IMR-90 (cell line): ENCODE measurements at regions not wholly inside any gene's neighbourhood (a gene's known extent, or its start where the extent isn't known, plus 50 kb on each side); places are given as distances from the start of the nearest gene placed in this dataset.

ENCODE experiments used
- ATAC-seq: fragments of 200-7000 bp; cut with Tn5 transposase; 2 replicates; pipeline ENCODE4 v1.9.1; 2020; ENCODE audit warnings: low read depth, mild to moderate bottlenecking, moderate library complexity
- BruUV-seq: library from RNA; stranded (reverse); fragments of 400-500 nt; replicated peaks from 2 replicates; lab custom pipeline; 2021; lab: Mats Ljungman, UMichigan
- CTCF ChIA-PET: fragments of 300-600 bp; formaldehyde crosslinking; extraction: SDS; loops from one replicate; lab custom pipeline; 2021; ENCODE audit warnings: antibody characterized with exemption; lab: Yijun Ruan, JAX
- POLR2A ChIA-PET: fragments of 300-600 bp; sonication (Branson Sonifier 250); formaldehyde crosslinking; loops from one replicate; lab custom pipeline; 2022; ENCODE audit warnings: antibody characterized with exemption; ENCODE audit not compliant: unreplicated experiment; lab: Charles Lee
- DNase-seq: peaks from one replicate; pipeline ENCODE4 v3.0.0; 2013
- H2AFZ ChIP-seq: replicated peaks from 2 replicates; pipeline ENCODE3; 2013; ENCODE audit warnings: low read length, mild to moderate bottlenecking; ENCODE audit not compliant: poor library complexity
- H2AK5ac ChIP-seq: 2 replicates; pipeline ENCODE4 v1.6.1; 2013; ENCODE audit warnings: low read depth, low read length, inconsistent platforms
- H2AK9ac ChIP-seq: replicated peaks from 2 replicates; pipeline ENCODE3; 2013; ENCODE audit warnings: mild to moderate bottlenecking, low read depth, low read length, moderate library complexity; ENCODE audit not compliant: poor library complexity
- H2BK120ac ChIP-seq: 2 replicates; pipeline ENCODE4 v1.6.1; 2013; ENCODE audit warnings: low read depth, low read length, inconsistent platforms
- H2BK15ac ChIP-seq: 3 replicates; pipeline ENCODE4 v1.6.1; 2013; ENCODE audit warnings: low read depth, low read length, inconsistent platforms
- H2BK20ac ChIP-seq: 2 replicates; pipeline ENCODE4 v1.6.1; 2013; ENCODE audit warnings: low read depth, mild to moderate bottlenecking, inconsistent platforms, low read length, moderate library complexity
- H2BK5ac ChIP-seq: 2 replicates; pipeline ENCODE4 v1.6.1; 2013; ENCODE audit warnings: mild to moderate bottlenecking, low read depth, low read length, inconsistent platforms; ENCODE audit not compliant: poor library complexity, severe bottlenecking
- H3K14ac ChIP-seq: replicated peaks from 2 replicates; pipeline ENCODE4 v1.6.1; 2013; ENCODE audit warnings: low read depth, low read length, inconsistent platforms
- H3K18ac ChIP-seq: 2 replicates; pipeline ENCODE4 v1.6.1; 2013; ENCODE audit warnings: low read depth, low read length, control low read depth
- H3K23ac ChIP-seq: 2 replicates; pipeline ENCODE4 v1.6.1; 2013; ENCODE audit warnings: low read depth, low read length, inconsistent platforms
- H3K27ac ChIP-seq: 2 replicates; pipeline ENCODE4 v1.5.1; 2013; ENCODE audit warnings: mild to moderate bottlenecking, control low read depth, low read length; ENCODE audit not compliant: insufficient read depth
- H3K27me3 ChIP-seq: 2 replicates; pipeline ENCODE4 v1.6.1; 2013; ENCODE audit warnings: low read length; ENCODE audit not compliant: control insufficient read depth, insufficient read depth
- H3K36me3 ChIP-seq: 2 replicates; pipeline ENCODE4 v1.6.1; 2013; ENCODE audit warnings: low read length, mixed read lengths; ENCODE audit not compliant: control insufficient read depth, insufficient read depth
- H3K4ac ChIP-seq: 2 replicates; pipeline ENCODE4 v1.6.1; 2013; ENCODE audit warnings: low read depth, low read length, inconsistent platforms
- H3K4me1 ChIP-seq: 2 replicates; pipeline ENCODE4 v1.6.1; 2013; ENCODE audit warnings: low read length, mixed read lengths; ENCODE audit not compliant: control insufficient read depth, insufficient read depth
- H3K4me2 ChIP-seq: 2 replicates; pipeline ENCODE4 v1.6.1; 2013; ENCODE audit warnings: low read depth, mild to moderate bottlenecking, control low read depth, low read length, moderate library complexity
- H3K4me3 ChIP-seq: 2 replicates; pipeline ENCODE4 v1.5.1; 2013; ENCODE audit warnings: low read depth, mild to moderate bottlenecking, control low read depth, low read length, moderate library complexity; ENCODE audit not compliant: insufficient read depth
- H3K56ac ChIP-seq: 2 replicates; pipeline ENCODE4 v1.6.1; 2013; ENCODE audit warnings: low read length, inconsistent platforms; ENCODE audit not compliant: insufficient read depth; ENCODE audit errors: extremely low read depth
- H3K79me1 ChIP-seq, 2 experiments: 2 replicates each; pipeline ENCODE4 v1.6.1; 2013; ENCODE audit warnings: low read length in 2 of 2, inconsistent platforms in 1 of 2, low read depth in 1 of 2
- H3K9ac ChIP-seq: 2 replicates; pipeline ENCODE4 v1.6.1; 2013; ENCODE audit warnings: low read depth, low read length, control low read depth
- H3K9me1 ChIP-seq: 2 replicates; pipeline ENCODE4 v1.6.1; 2013; ENCODE audit warnings: low read length, inconsistent platforms; ENCODE audit not compliant: insufficient read depth
- H3K9me3 ChIP-seq: 2 replicates; pipeline ENCODE4 v1.6.1; 2013; ENCODE audit warnings: low read length; ENCODE audit not compliant: control insufficient read depth, insufficient read depth
- H4K20me1 ChIP-seq: 2 replicates; pipeline ENCODE4 v1.6.1; 2013; ENCODE audit warnings: low read length, inconsistent platforms; ENCODE audit not compliant: insufficient read depth
- H4K5ac ChIP-seq: 2 replicates; pipeline ENCODE4 v1.6.1; 2013; ENCODE audit warnings: mild to moderate bottlenecking, low read depth, low read length, control low read depth
- H4K8ac ChIP-seq, 2 experiments: 2 replicates each; pipeline ENCODE4 v1.6.1; 2013; ENCODE audit warnings: low read depth in 2 of 2, low read length in 2 of 2, control low read depth in 1 of 2, inconsistent platforms in 1 of 2
- H4K91ac ChIP-seq: 2 replicates; pipeline ENCODE4 v1.6.1; 2013; ENCODE audit warnings: low read depth, low read length, inconsistent platforms; ENCODE audit not compliant: insufficient read depth
- BHLHE40 ChIP-seq: fragments of 150-350 bp; IDR thresholded peaks from 2 replicates; pipeline ENCODE4 v1.6.1; 2016; ENCODE audit warnings: mild to moderate bottlenecking, low read depth, low read length
- CEBPB ChIP-seq: IDR thresholded peaks from 2 replicates; pipeline ENCODE4 v1.6.1; 2012; ENCODE audit warnings: low read depth, low read length, improper control_type of control experiment
- CHD1 ChIP-seq: IDR thresholded peaks from 2 replicates; pipeline ENCODE4 v1.6.1; 2012; ENCODE audit warnings: low read depth, low read length, improper control_type of control experiment
- CTCF ChIP-seq: conservative IDR thresholded peaks from 2 replicates; pipeline ENCODE4 v1.5.1; 2012; ENCODE audit warnings: mild to moderate bottlenecking, low read depth, low read length, improper control_type of control experiment
- FOS ChIP-seq: fragments of 150-350 bp; IDR thresholded peaks from 2 replicates; pipeline ENCODE4 v1.6.1; 2016; ENCODE audit warnings: low read depth, low read length
- MAFK ChIP-seq: IDR thresholded peaks from 2 replicates; pipeline ENCODE4 v1.6.1; 2012; ENCODE audit warnings: low read depth, low read length, improper control_type of control experiment
- MAZ ChIP-seq: IDR thresholded peaks from 2 replicates; pipeline ENCODE4 v1.6.1; 2012; ENCODE audit warnings: low read depth, mild to moderate bottlenecking, low read length, improper control_type of control experiment, moderate library complexity, borderline replicate concordance
- MXI1 ChIP-seq: IDR thresholded peaks from 2 replicates; pipeline ENCODE4 v1.6.1; 2012; ENCODE audit warnings: low read depth, mild to moderate bottlenecking, low read length, moderate library complexity, borderline replicate concordance
- NFE2L2 ChIP-seq: fragments of 150-350 bp; IDR thresholded peaks from 2 replicates; pipeline ENCODE4 v1.6.1; 2016; ENCODE audit warnings: low read depth, mild to moderate bottlenecking, low read length
- POLR2A ChIP-seq: IDR thresholded peaks from 2 replicates; pipeline ENCODE4 v1.6.1; 2012; ENCODE audit warnings: mild to moderate bottlenecking, low read depth, low read length
- RAD21 ChIP-seq: IDR thresholded peaks from 2 replicates; pipeline ENCODE4 v1.6.1; 2012; ENCODE audit warnings: low read length, improper control_type of control experiment
- RCOR1 ChIP-seq: IDR thresholded peaks from 2 replicates; pipeline ENCODE4 v1.6.1; 2012; ENCODE audit warnings: mild to moderate bottlenecking, low read length, improper control_type of control experiment; ENCODE audit not compliant: insufficient replicate concordance
- RFX5 ChIP-seq: IDR thresholded peaks from 2 replicates; pipeline ENCODE4 v1.8.0; 2012; ENCODE audit warnings: low read depth, mild to moderate bottlenecking, low read length, moderate library complexity
- SMC3 ChIP-seq: fragments of 150-350 bp; IDR thresholded peaks from 2 replicates; pipeline ENCODE4 v1.6.1; 2016; ENCODE audit warnings: low read depth, mild to moderate bottlenecking, antibody characterized with exemption, low read length, moderate library complexity
- WGBS, 2 experiments: methylation state at CpG; one replicate each; pipeline versions ENCODE4 v1.1.5 to v1.1.7; 2013; ENCODE audit warnings: missing lambda C conversion rate in 2 of 2; ENCODE audit not compliant: insufficient read length in 1 of 2; ENCODE audit errors: extremely low coverage in 2 of 2; 5-methylcytosine and 5-hydroxymethylcytosine counted together
- dilution Hi-C: fragments of 300-500 bp; cut with HindIII; formaldehyde crosslinking; loops from one replicate; pipeline ENCODE4 v1.14.3; 2018; ENCODE audit warnings: low sequenced_read_pairs; ENCODE audit not compliant: unreplicated experiment
- in situ Hi-C: fragments of 300-500 bp; cut with MboI; formaldehyde crosslinking; loops from 3 replicates; pipeline ENCODE4 v1.14.3; 2019; ENCODE audit warnings: low sequenced_read_pairs, inconsistent platforms, mixed read lengths
- intact Hi-C: fragments of 100-400 bp; cut with micrococcal nuclease; formaldehyde crosslinking; loops from 2 replicates; pipeline ENCODE4 v1.10.0; 2022
- TF ChIP-seq, protein P1 (sequence below): fragments of 150-350 bp; IDR thresholded peaks from 2 replicates; pipeline ENCODE4 v1.6.1; 2017; ENCODE audit warnings: mild to moderate bottlenecking, antibody characterized with exemption, low read length, low read depth
- TF ChIP-seq, protein P2 (sequence below): fragments of 150-350 bp; IDR thresholded peaks from 2 replicates; pipeline ENCODE4 v1.6.1; 2016; ENCODE audit warnings: low read depth, mild to moderate bottlenecking, low read length, moderate library complexity, borderline replicate concordance

- no peak overlapping the region for H3K23ac ChIP-seq
- H3K27me3 ChIP-seq: no peaks in the 10 kb centered on the region
- ChIA-PET POLR2A (no interaction called here), CTCF (interaction anchor here (0.7 kb wide), 1 partner anchor 1476 kb away, joined by 6 read pairs; no protein-coding TSS in a partner anchor)
- H3K27ac ChIP-seq: no peak overlapping the region
- H2AFZ ChIP-seq: no peak overlapping the region
- no peak overlapping the region for H4K5ac ChIP-seq
- no peak overlapping the region for H3K4me3 ChIP-seq
- H2BK20ac ChIP-seq: no peak overlapping the region
- no peak overlapping the region for H3K56ac ChIP-seq
- H3K14ac ChIP-seq: no peak overlapping the region
- H3K4me2 ChIP-seq: no peak overlapping the region
- no peak overlapping the region for H2BK15ac ChIP-seq
- TF ChIP-seq POLR2A (no peak), CHD1 (no peak), RFX5 (no peak), CTCF (no peak), MAFK (no peak), CEBPB (no peak), SMC3 (no peak), BHLHE40 (no peak), FOS (no peak), MXI1 (no peak), MAZ (no peak), RAD21 (no peak), NFE2L2 (no peak), RCOR1 (no peak)
- TF ChIP-seq, protein P1, sequence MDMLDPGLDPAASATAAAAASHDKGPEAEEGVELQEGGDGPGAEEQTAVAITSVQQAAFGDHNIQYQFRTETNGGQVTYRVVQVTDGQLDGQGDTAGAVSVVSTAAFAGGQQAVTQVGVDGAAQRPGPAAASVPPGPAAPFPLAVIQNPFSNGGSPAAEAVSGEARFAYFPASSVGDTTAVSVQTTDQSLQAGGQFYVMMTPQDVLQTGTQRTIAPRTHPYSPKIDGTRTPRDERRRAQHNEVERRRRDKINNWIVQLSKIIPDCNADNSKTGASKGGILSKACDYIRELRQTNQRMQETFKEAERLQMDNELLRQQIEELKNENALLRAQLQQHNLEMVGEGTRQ: no peak
- TF ChIP-seq, protein P2, sequence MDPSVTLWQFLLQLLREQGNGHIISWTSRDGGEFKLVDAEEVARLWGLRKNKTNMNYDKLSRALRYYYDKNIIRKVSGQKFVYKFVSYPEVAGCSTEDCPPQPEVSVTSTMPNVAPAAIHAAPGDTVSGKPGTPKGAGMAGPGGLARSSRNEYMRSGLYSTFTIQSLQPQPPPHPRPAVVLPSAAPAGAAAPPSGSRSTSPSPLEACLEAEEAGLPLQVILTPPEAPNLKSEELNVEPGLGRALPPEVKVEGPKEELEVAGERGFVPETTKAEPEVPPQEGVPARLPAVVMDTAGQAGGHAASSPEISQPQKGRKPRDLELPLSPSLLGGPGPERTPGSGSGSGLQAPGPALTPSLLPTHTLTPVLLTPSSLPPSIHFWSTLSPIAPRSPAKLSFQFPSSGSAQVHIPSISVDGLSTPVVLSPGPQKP: no peak
- H3K9me1 ChIP-seq: no peaks in the 10 kb centered on the region
- no peak overlapping the region for H3K4ac ChIP-seq
- BruUV-seq: no TSS peak
- no peak overlapping the region for H3K18ac ChIP-seq
- in situ Hi-C loops: no loop called here
- no peak overlapping the region for H4K8ac ChIP-seq
- no peaks in the 10 kb centered on the region for H4K20me1 ChIP-seq
- dilution Hi-C loops: no loop called here
- no peak overlapping the region for H2BK120ac ChIP-seq
- ATAC-seq (no peak), DNase-seq (no peak)
- no peaks in the 10 kb centered on the region for H3K4me1 ChIP-seq
- H3K9me3 ChIP-seq: peaks cover 3% of the 10 kb centered on the region
- no CpG with 5 or more reads among the region's 1 CpG for WGBS, 2 experiments
- no peak overlapping the region for H2AK5ac ChIP-seq
- no peak overlapping the region for H3K9ac ChIP-seq
- H4K91ac ChIP-seq: no peak overlapping the region
- H2AK9ac ChIP-seq: no peak overlapping the region
- intact Hi-C loops: no loop called here
- no peaks in the 10 kb centered on the region for H3K79me1 ChIP-seq
- H2BK5ac ChIP-seq: no peak overlapping the region
- no peaks in the 10 kb centered on the region for H3K36me3 ChIP-seq
Observed at GRCh38 chr1:166626711-166627110, 212.6 kb upstream of the POGK start.
